B cell (primary cell): ENCODE measurements at regions not wholly inside any gene's neighbourhood (a gene's known extent, or its start where the extent isn't known, plus 50 kb on each side); places are given as distances from the start of the nearest gene placed in this dataset.

Experiments
- ATAC-seq: fragments of 200-7000 bp; cut with Tn5 transposase; one replicate; pipeline ENCODE4 v1.10.0; 2021; ENCODE audit warnings: low read depth, mild to moderate bottlenecking, moderate number of reproducible peaks, moderate library complexity
- CTCF ChIA-PET: fragments of 350-600 bp; sonication (Branson Sonifier 250); formaldehyde crosslinking; loops from one replicate; lab custom pipeline; 2021; ENCODE audit warnings: antibody characterized with exemption, inconsistent platforms; lab: Charles Lee
- POLR2A ChIA-PET: fragments of 350-600 bp; sonication (Branson Sonifier 250); formaldehyde crosslinking; loops from one replicate; lab custom pipeline; 2021; ENCODE audit warnings: antibody characterized with exemption; lab: Charles Lee
- DNase-seq: peaks from one replicate; pipeline ENCODE4 v3.0.0; 2013
- H2AFZ ChIP-seq: 2 replicates; pipeline ENCODE4 v1.6.1; 2012; ENCODE audit warnings: mild to moderate bottlenecking, low read depth, low read length; ENCODE audit not compliant: insufficient read depth, poor library complexity, severe bottlenecking
- H3K27ac ChIP-seq, 2 donors: 1 replicate in 1 of 2; 2 replicates in 1 of 2; pipeline ENCODE4 v1.5.1; 2012 to 2013; ENCODE audit warnings: low read length in 2 of 2, mild to moderate bottlenecking in 2 of 2, moderate library complexity in 1 of 2
- H3K27me3 ChIP-seq, 4 experiments: fragments of 200-600 bp in 1 of 4; sonication (generic) in 1 of 4; replicated peaks in 1 of 4; 1 replicate in 2 of 4; 2 replicates in 2 of 4; pipeline versions ENCODE4 v1.6.1 to v1.7.0; 2013 to 2016; ENCODE audit warnings: low read length in 3 of 4, mild to moderate bottlenecking in 2 of 4, mixed read lengths in 1 of 4, moderate library complexity in 1 of 4; ENCODE audit not compliant: insufficient read depth in 4 of 4, control insufficient read depth in 3 of 4; ENCODE audit errors: control extremely low read depth in 1 of 4
- H3K36me3 ChIP-seq, 2 experiments: replicated peaks in 1 of 2; 1 replicate in 1 of 2; 2 replicates in 1 of 2; pipeline versions ENCODE4 v1.6.1 to v1.7.1; 2013; ENCODE audit warnings: low read length in 1 of 2; ENCODE audit not compliant: insufficient read depth in 2 of 2, control insufficient read depth in 1 of 2; ENCODE audit errors: control extremely low read depth in 1 of 2, extremely low read depth in 1 of 2
- H3K4me1 ChIP-seq, 2 donors: fragments of 200-600 bp in 1 of 2; sonication (generic) in 1 of 2; 1 replicate in 1 of 2; 2 replicates in 1 of 2; pipeline versions ENCODE4 v1.5.1 to v1.6.1; 2013 to 2017; ENCODE audit warnings: low read length in 2 of 2; ENCODE audit not compliant: control insufficient read depth in 2 of 2, insufficient read depth in 2 of 2
- H3K4me2 ChIP-seq: replicated peaks from 2 replicates; pipeline ENCODE3; 2012; ENCODE audit warnings: mild to moderate bottlenecking, low read depth, low read length; ENCODE audit not compliant: poor library complexity, severe bottlenecking
- H3K4me3 ChIP-seq, 5 experiments: fragments of 200-600 bp in 1 of 5; sonication (generic) in 1 of 5; 1 replicate in 3 of 5; 2 replicates in 2 of 5; pipeline versions ENCODE4 v1.5.1 to v1.7.0; 2011 to 2016; ENCODE audit warnings: low read length in 4 of 5, mild to moderate bottlenecking in 4 of 5, low read depth in 2 of 5, control low read depth in 1 of 5, moderate library complexity in 1 of 5; ENCODE audit not compliant: insufficient read depth in 1 of 5; ENCODE audit errors: control extremely low read depth in 1 of 5, extremely low read depth in 1 of 5
- H3K79me2 ChIP-seq: fragments of 200-600 bp; sonication (generic); one replicate; pipeline ENCODE4 v1.6.0; 2016; ENCODE audit warnings: low read length; ENCODE audit not compliant: control insufficient read depth, insufficient read depth
- H3K9ac ChIP-seq: fragments of 200-600 bp; sonication (generic); 2 replicates; pipeline ENCODE4 v1.6.1; 2017; ENCODE audit warnings: mild to moderate bottlenecking, low read length, moderate library complexity
- H3K9me3 ChIP-seq, 3 donors: one replicate each; pipeline versions ENCODE4 v1.6.1 to v1.7.1; 2013; ENCODE audit warnings: low read length in 2 of 3; ENCODE audit not compliant: control insufficient read depth in 2 of 3, insufficient read depth in 1 of 3; ENCODE audit errors: control extremely low read depth in 1 of 3
- H4K20me1 ChIP-seq: 2 replicates; pipeline ENCODE4 v1.6.0; 2012; ENCODE audit warnings: mild to moderate bottlenecking, low read length; ENCODE audit not compliant: insufficient read depth, control insufficient read depth, poor library complexity, severe bottlenecking
- H3K27ac Mint-ChIP-seq: one replicate; pipeline ENCODE4 v1.8.0; 2021; ENCODE audit warnings: mixed read lengths
- H3K27me3 Mint-ChIP-seq: one replicate; pipeline ENCODE4 v1.8.0; 2021; ENCODE audit warnings: mixed read lengths
- H3K4me1 Mint-ChIP-seq: one replicate; pipeline ENCODE4 v1.8.0; 2021; ENCODE audit warnings: mixed read lengths
- H3K4me3 Mint-ChIP-seq: one replicate; pipeline ENCODE4 v1.8.0; 2021; ENCODE audit warnings: mixed read lengths
- H3K9me3 Mint-ChIP-seq: one replicate; pipeline ENCODE4 v1.8.0; 2022; ENCODE audit warnings: mixed read lengths; ENCODE audit not compliant: insufficient read depth
- CTCF ChIP-seq: fragments of 200-600 bp; IDR thresholded peaks from one replicate; pipeline ENCODE4 v1.8.0; 2022; ENCODE audit warnings: antibody characterized with exemption, mild to moderate bottlenecking
- EZH2 ChIP-seq: IDR thresholded peaks from 2 replicates; pipeline ENCODE4 v1.6.1; 2012; ENCODE audit warnings: borderline replicate concordance, low read depth, mild to moderate bottlenecking, moderate library complexity, low read length; ENCODE audit not compliant: insufficient read depth, poor library complexity, severe bottlenecking
- WGBS: methylation state at CpG from one replicate; pipeline ENCODE4 v1.1.5; 2013; ENCODE audit warnings: missing lambda C conversion rate; ENCODE audit not compliant: insufficient coverage; 5-methylcytosine and 5-hydroxymethylcytosine counted together
- intact Hi-C: fragments of 100-400 bp; cut with micrococcal nuclease; formaldehyde crosslinking; loops from one replicate; pipeline ENCODE4 v1.10.0; 2022

GRCh38 chr16:85199069-85199725 is 86.9 kb upstream of the CIBAR2 start:
- peaks cover 0 to 2% (median 1%) of the 10 kb centered on the region in 4 experiments for H3K27me3 ChIP-seq
- POLR2A ChIA-PET, result no interaction called here
- peaks cover 7% of the 10 kb centered on the region for H3K27me3 Mint-ChIP-seq
- H3K4me1 ChIP-seq, result no peaks in the 10 kb centered on the region
- no peak for DNase-seq
- intact Hi-C loops, result no loop called here
- no peaks in the 10 kb centered on the region for H3K9me3 ChIP-seq
- TF ChIP-seq EZH2, result no peak
- TF ChIP-seq CTCF, result no peak
- no peaks in the 10 kb centered on the region for H3K36me3 ChIP-seq
- H3K4me3 Mint-ChIP-seq, result no peak overlapping the region
- no peak overlapping the region for H3K9ac ChIP-seq
- H3K27ac ChIP-seq, result no peak overlapping the region
- no peaks in the 10 kb centered on the region for H3K9me3 Mint-ChIP-seq
- H2AFZ ChIP-seq, result no peak overlapping the region
- no peaks in the 10 kb centered on the region for H3K4me1 Mint-ChIP-seq
- H3K27ac Mint-ChIP-seq, result no peak overlapping the region
- no peak for ATAC-seq
- H3K79me2 ChIP-seq, result no peaks in the 10 kb centered on the region
- no peak overlapping the region for H3K4me2 ChIP-seq
- no peak overlapping the region for H3K4me3 ChIP-seq
- 97% methylated on average over 15 of the region's 21 CpGs for WGBS
- CTCF ChIA-PET, result no interaction called here
- no peaks in the 10 kb centered on the region for H4K20me1 ChIP-seq

- Histone ChIP-seq H3K27me3 (no peaks in the 10 kb centered on the region), H3K4me1 (no peaks in the 10 kb centered on the region), H3K9ac (no peak overlapping the region), H3K9me3 (peaks cover 0 to 4% (median 0%) of the 10 kb centered on the region in 3 donors), H4K20me1 (no peaks in the 10 kb centered on the region), H3K4me3 (no peak overlapping the region), H2AFZ (no peak overlapping the region), H3K4me2 (no peak overlapping the region), H3K79me2 (no peaks in the 10 kb centered on the region), H3K36me3 (no peaks in the 10 kb centered on the region), H3K27ac (no peak overlapping the region)
- H3K4me3 Mint-ChIP-seq, result no peak overlapping the region
- intact Hi-C loops, result no loop called here
- peaks cover 9% of the 10 kb centered on the region for H3K27me3 Mint-ChIP-seq
- TF ChIP-seq CTCF (no peak), EZH2 (no peak)
- no peaks in the 10 kb centered on the region for H3K4me1 Mint-ChIP-seq
- H3K27ac Mint-ChIP-seq, result no peak overlapping the region
- ChIA-PET CTCF (no interaction called here), POLR2A (no interaction called here)
- no peaks in the 10 kb centered on the region for H3K9me3 Mint-ChIP-seq
- 88% methylated on average over 5 of the region's 9 CpGs for WGBS
- ATAC-seq (no peak), DNase-seq (no peak)
Observed at GRCh38 chr16:85199880-85200279, 87.6 kb upstream of the CIBAR2 start.
